Activated CD8-positive, alpha-beta T cell treated with anti-CD3 and anti-CD28 coated beads, Interleukin-2, amount 10 ng/mL, durations not matched to agents 7 days and 5 days (primary cell): ENCODE measurements at regions not wholly inside any gene's neighbourhood (a gene's known extent, or its start where the extent isn't known, plus 50 kb on each side); places are given as distances from the start of the nearest gene placed in this dataset.
"Not testable (repeated sequence)": the region's sequence is repeated elsewhere in the genome, so short reads cannot be mapped to it uniquely, and the experiment has no call there.

Experiments used
- ATAC-seq: fragments of 150-1000 bp; cut with Tn5 transposase; one replicate; pipeline ENCODE4 v1.10.0; 2021; ENCODE audit warnings: moderate library complexity
- CTCF ChIA-PET: fragments of 350-600 bp; sonication (Branson Sonifier 250); formaldehyde crosslinking; loops from one replicate; lab custom pipeline; 2021; ENCODE audit warnings: antibody characterized with exemption; lab: Charles Lee
- POLR2A ChIA-PET: fragments of 350-600 bp; sonication (Branson Sonifier 250); formaldehyde crosslinking; loops from one replicate; lab custom pipeline; 2021; ENCODE audit warnings: antibody characterized with exemption; lab: Charles Lee
- DNase-seq: peaks from one replicate; pipeline ENCODE4 v3.0.0-alpha.2; 2020
- H3K27ac Mint-ChIP-seq: one replicate; pipeline ENCODE4 v1.8.0; 2021; ENCODE audit warnings: mild to moderate bottlenecking, mixed read lengths
- H3K27me3 Mint-ChIP-seq: one replicate; pipeline ENCODE4 v1.8.0; 2021; ENCODE audit warnings: low read depth, mixed read lengths
- H3K36me3 Mint-ChIP-seq: one replicate; pipeline ENCODE4 v1.8.0; 2021; ENCODE audit warnings: low read depth, mixed read lengths
- H3K4me1 Mint-ChIP-seq: one replicate; pipeline ENCODE4 v1.8.0; 2021; ENCODE audit warnings: low read depth, mixed read lengths
- H3K4me3 Mint-ChIP-seq: one replicate; pipeline ENCODE4 v1.8.0; 2021; ENCODE audit warnings: mild to moderate bottlenecking, mixed read lengths
- H3K9me3 Mint-ChIP-seq: one replicate; pipeline ENCODE4 v1.8.0; 2022; ENCODE audit warnings: mixed read lengths; ENCODE audit not compliant: insufficient read depth

- H3K27me3 Mint-ChIP-seq, CTCF ChIA-PET, H3K4me1 Mint-ChIP-seq, H3K36me3 Mint-ChIP-seq, DNase-seq, H3K9me3 Mint-ChIP-seq, POLR2A ChIA-PET, H3K4me3 Mint-ChIP-seq, ATAC-seq, H3K27ac Mint-ChIP-seq: not testable (repeated sequence)
Measured at GRCh38 chr1:120465900-120466299, 51.1 kb downstream of the NBPF8 start.

GRCh38 chr1:120477663-120478062 lies 62.8 kb downstream of the NBPF8 start:
- DNase-seq, H3K27ac Mint-ChIP-seq, H3K4me3 Mint-ChIP-seq, H3K9me3 Mint-ChIP-seq, H3K4me1 Mint-ChIP-seq, CTCF ChIA-PET, ATAC-seq, POLR2A ChIA-PET, H3K27me3 Mint-ChIP-seq: not testable (repeated sequence)
- H3K36me3 Mint-ChIP-seq: peaks cover 15% of the 10 kb centered on the region

DNA sequence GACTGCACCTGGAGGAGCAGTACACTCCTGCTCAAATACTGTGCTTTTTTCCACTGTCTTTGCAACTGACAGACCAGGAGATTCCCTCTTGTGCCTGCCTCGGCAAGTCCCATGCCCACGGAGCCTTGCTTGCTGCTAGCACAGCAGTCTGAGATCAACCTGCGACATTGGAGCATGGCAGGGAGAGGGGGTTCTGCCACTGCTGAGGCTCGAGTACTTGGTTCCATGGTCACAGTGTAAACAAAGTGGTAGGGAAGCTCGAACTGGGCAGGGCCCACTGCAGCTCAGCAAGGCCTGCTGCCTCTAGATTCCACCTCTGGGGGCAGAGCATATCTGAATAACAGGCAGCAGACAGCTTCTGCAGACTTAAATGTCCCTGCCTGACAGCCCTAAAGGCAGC lies 63.6 kb downstream of the NBPF8 start:
- H3K4me1 Mint-ChIP-seq, H3K4me3 Mint-ChIP-seq, H3K27ac Mint-ChIP-seq, ATAC-seq, CTCF ChIA-PET, POLR2A ChIA-PET, H3K27me3 Mint-ChIP-seq, H3K9me3 Mint-ChIP-seq, DNase-seq: not testable (repeated sequence)
- peaks cover 18% of the 10 kb centered on the region for H3K36me3 Mint-ChIP-seq

GRCh38 chr1:120487542-120487941 lies 72.7 kb downstream of the NBPF8 start:
- POLR2A ChIA-PET, H3K4me3 Mint-ChIP-seq, ATAC-seq, H3K9me3 Mint-ChIP-seq, H3K36me3 Mint-ChIP-seq, DNase-seq, H3K27ac Mint-ChIP-seq, CTCF ChIA-PET, H3K27me3 Mint-ChIP-seq, H3K4me1 Mint-ChIP-seq: not testable (repeated sequence)

GRCh38 chr1:120489217-120489616 lies 74.4 kb downstream of the NBPF8 start:
- CTCF ChIA-PET, H3K27ac Mint-ChIP-seq, H3K4me3 Mint-ChIP-seq, H3K4me1 Mint-ChIP-seq, POLR2A ChIA-PET, H3K9me3 Mint-ChIP-seq, H3K36me3 Mint-ChIP-seq, H3K27me3 Mint-ChIP-seq, DNase-seq, ATAC-seq: not testable (repeated sequence)

DNA sequence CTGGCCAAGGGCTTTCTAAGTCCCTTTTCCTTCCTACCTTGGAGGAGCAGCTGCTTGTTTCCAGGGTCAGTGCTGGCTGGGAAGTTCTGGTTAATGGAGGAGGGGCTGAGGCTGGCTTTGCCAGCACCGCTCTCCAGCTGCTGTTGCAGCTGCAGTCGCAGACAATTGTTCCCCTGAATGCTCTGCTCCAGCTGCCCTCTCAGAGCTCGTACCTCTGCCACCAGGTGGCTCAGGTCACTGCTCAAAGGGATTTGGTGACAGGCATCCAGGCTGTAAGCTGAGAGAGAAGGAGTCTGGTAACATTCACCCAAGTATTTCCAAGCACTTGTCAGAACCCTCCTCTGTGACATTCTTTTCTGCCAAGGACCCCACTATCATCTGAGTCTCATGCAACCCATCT lies 82.3 kb downstream of the NBPF8 start:
- H3K27ac Mint-ChIP-seq, ATAC-seq, H3K4me1 Mint-ChIP-seq, H3K27me3 Mint-ChIP-seq, H3K9me3 Mint-ChIP-seq, DNase-seq, POLR2A ChIA-PET, H3K4me3 Mint-ChIP-seq, H3K36me3 Mint-ChIP-seq, CTCF ChIA-PET: not testable (repeated sequence)

DNA sequence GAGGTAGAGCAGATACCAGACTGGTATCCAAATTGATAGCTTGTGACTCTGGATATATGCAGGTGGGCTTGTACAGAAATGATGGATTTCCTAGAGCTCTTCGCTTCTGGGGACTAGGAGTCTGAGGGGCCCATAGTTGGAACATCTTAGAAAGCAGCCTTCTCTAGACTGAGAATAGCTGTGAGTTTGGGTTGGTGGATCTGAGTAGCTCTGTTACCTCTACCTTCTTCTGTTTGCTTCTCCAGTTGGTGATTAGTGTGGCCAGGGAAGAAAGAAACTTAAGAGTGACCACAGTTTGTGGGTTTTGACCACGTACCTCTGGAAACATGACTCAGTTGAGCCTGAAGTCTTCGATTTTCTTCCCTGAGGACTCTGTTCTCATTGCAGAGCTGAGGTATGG lies 88.4 kb downstream of the NBPF8 start:
- ATAC-seq, H3K27ac Mint-ChIP-seq, DNase-seq, H3K4me3 Mint-ChIP-seq, POLR2A ChIA-PET, CTCF ChIA-PET, H3K9me3 Mint-ChIP-seq, H3K27me3 Mint-ChIP-seq, H3K36me3 Mint-ChIP-seq, H3K4me1 Mint-ChIP-seq: not testable (repeated sequence)

DNA sequence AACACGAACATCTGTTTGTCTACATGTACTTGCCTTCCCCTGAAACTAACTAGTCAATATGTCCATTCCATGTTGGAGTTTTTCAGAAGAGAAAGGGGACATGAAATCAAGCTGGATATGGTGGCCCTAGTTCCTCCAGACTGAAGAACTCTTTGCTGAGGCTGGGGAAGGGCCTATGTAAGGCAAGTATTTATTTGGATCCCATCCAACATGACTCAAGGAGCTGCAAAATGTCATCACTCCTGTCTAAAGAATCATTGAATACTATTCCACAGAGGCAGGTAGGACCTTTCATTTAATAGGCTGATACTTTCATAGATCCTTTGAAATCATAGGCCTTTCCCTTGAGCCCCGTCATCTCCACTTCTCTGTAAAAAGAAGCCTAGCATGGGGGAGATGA lies 91.5 kb downstream of the NBPF8 start:
- H3K9me3 Mint-ChIP-seq, H3K27ac Mint-ChIP-seq, POLR2A ChIA-PET, CTCF ChIA-PET, H3K27me3 Mint-ChIP-seq, H3K36me3 Mint-ChIP-seq, H3K4me1 Mint-ChIP-seq, ATAC-seq, H3K4me3 Mint-ChIP-seq, DNase-seq: not testable (repeated sequence)

GRCh38 chr1:120508351-120508750 lies 93.5 kb downstream of the NBPF8 start:
- H3K27me3 Mint-ChIP-seq, POLR2A ChIA-PET, DNase-seq, H3K4me1 Mint-ChIP-seq, H3K36me3 Mint-ChIP-seq, H3K27ac Mint-ChIP-seq, H3K4me3 Mint-ChIP-seq, H3K9me3 Mint-ChIP-seq, ATAC-seq, CTCF ChIA-PET: not testable (repeated sequence)

DNA sequence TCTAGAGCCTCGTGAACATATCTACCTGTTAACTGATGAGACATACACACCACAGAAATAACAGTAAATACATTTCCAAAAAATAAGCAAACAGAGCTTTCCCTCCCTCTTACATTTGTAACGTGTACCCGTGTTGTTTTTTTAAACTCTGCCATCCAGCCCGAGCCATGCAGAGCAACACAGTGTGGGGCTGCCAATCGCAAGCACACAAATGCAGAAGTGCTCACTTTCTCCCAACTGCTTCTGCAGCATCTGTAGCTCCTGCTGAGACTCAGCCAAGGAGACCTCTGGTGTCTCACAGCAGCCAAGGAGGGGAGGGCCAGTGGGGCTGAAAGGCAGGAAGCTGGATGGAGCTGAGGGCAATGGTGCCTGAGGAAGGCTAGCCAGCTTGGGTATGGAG lies 94.4 kb downstream of the NBPF8 start:
- H3K36me3 Mint-ChIP-seq, H3K27ac Mint-ChIP-seq, DNase-seq, POLR2A ChIA-PET, H3K4me1 Mint-ChIP-seq, H3K27me3 Mint-ChIP-seq, H3K9me3 Mint-ChIP-seq, H3K4me3 Mint-ChIP-seq, ATAC-seq, CTCF ChIA-PET: not testable (repeated sequence)

DNA sequence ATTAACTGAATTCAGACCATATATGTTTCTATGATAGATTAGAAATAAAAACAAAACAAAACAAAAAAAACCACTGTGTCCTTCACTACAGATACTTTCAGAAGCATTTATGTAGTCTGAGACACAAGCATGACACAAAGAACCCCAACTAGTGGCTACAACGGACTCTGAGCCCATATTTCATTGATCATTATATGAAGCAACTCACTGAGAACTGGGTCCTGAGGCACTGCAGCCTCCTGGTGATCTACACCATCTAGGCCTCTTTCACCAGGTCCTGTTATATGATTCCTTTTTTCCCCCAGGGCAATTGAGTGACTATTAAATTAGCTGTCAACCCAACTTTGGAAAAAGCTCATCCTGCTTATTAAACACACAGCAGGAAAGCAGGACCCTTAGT lies 98.3 kb downstream of the NBPF8 start:
- POLR2A ChIA-PET, DNase-seq, H3K27ac Mint-ChIP-seq, H3K27me3 Mint-ChIP-seq, CTCF ChIA-PET, H3K4me1 Mint-ChIP-seq, H3K4me3 Mint-ChIP-seq, H3K9me3 Mint-ChIP-seq, ATAC-seq: not testable (repeated sequence)
- H3K36me3 Mint-ChIP-seq: peaks cover 13% of the 10 kb centered on the region

GRCh38 chr1:120513531-120513930 lies 98.7 kb downstream of the NBPF8 start:
- CTCF ChIA-PET, DNase-seq, H3K27ac Mint-ChIP-seq, H3K4me3 Mint-ChIP-seq, ATAC-seq, H3K27me3 Mint-ChIP-seq, H3K4me1 Mint-ChIP-seq, H3K9me3 Mint-ChIP-seq, POLR2A ChIA-PET: not testable (repeated sequence)
- H3K36me3 Mint-ChIP-seq: peaks cover 13% of the 10 kb centered on the region

DNA sequence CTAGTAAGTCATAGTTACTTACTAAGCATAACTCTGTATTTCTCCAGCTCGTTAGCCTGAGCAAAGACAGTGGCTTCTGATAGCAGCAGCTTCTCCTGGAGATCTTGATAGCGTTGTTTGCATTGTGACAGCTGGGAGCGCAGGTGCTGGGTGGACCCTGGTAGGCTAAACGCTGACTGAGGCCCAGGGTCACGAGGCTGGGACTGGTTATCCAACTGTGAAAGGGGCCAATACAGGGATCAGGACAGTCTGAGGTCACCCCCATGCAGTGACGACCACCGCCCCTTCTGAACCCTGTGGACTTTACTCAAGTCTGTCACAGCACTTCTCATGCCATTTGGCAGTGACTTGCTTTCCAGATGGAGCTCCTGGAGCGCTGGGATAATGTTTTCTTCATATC lies 104.4 kb downstream of the NBPF8 start:
- H3K9me3 Mint-ChIP-seq, ATAC-seq, H3K4me3 Mint-ChIP-seq, H3K27me3 Mint-ChIP-seq, DNase-seq, H3K4me1 Mint-ChIP-seq, H3K27ac Mint-ChIP-seq, POLR2A ChIA-PET, H3K36me3 Mint-ChIP-seq, CTCF ChIA-PET: not testable (repeated sequence)
